ENCODE measurements at regions not wholly inside any gene's neighbourhood (a gene's known extent, or its start where the extent isn't known, plus 50 kb on each side); places are given as distances from the start of the nearest gene placed in this dataset.

GRCh38 chr3:132202586-132202985, 114.6 kb upstream of the ACP3 start:
- H3K27me3 ChIP-seq = no peaks in the 10 kb centered on the region
- TF ChIP-seq CTCF (IDR thresholded peaks at IDR 0.05) = no peak
- H3K4me3 ChIP-seq (ENCODE audit: low read depth in 1 of 2, low read length in 1 of 2) = no peak overlapping the region
- no peaks in the 10 kb centered on the region for H3K36me3 ChIP-seq
- no peaks in the 10 kb centered on the region for H3K9me3 ChIP-seq
- H3K4me1 ChIP-seq (ENCODE audit: control insufficient read depth in 1 of 2, insufficient read depth in 1 of 2, low read depth in 1 of 2, low read length in 1 of 2) = no peaks in the 10 kb centered on the region
- no peak overlapping the region for H3K27ac ChIP-seq

GRCh38 chr3:132203889-132204596, 113.2 kb upstream of the ACP3 start:
- Histone ChIP-seq H3K27ac (no peak overlapping the region), H3K9me3 (no peaks in the 10 kb centered on the region)

GRCh38 chr3:132205609-132206008, 111.6 kb upstream of the ACP3 start:
- TF ChIP-seq CTCF (IDR thresholded peaks at IDR 0.05) = no peak
- Histone ChIP-seq H3K4me3 (ENCODE audit: low read depth in 1 of 2, low read length in 1 of 2) (no peak overlapping the region), H3K27ac (no peak overlapping the region), H3K27me3 (no peaks in the 10 kb centered on the region), H3K4me1 (ENCODE audit: control insufficient read depth in 1 of 2, insufficient read depth in 1 of 2, low read depth in 1 of 2, low read length in 1 of 2) (peaks cover 2 to 11% of the 10 kb centered on the region in 2 experiments), H3K36me3 (no peaks in the 10 kb centered on the region), H3K9me3 (no peaks in the 10 kb centered on the region)

More at GRCh38 chr3:132203889-132204596, 113.2 kb upstream of the ACP3 start:
- TF ChIP-seq CTCF (IDR thresholded peaks at IDR 0.05) = no peak
- Histone ChIP-seq H3K4me3 (ENCODE audit: low read depth in 1 of 2, low read length in 1 of 2) (no peak overlapping the region), H3K4me1 (ENCODE audit: control insufficient read depth in 1 of 2, insufficient read depth in 1 of 2, low read depth in 1 of 2, low read length in 1 of 2) (no peaks in the 10 kb centered on the region), H3K36me3 (no peaks in the 10 kb centered on the region), H3K27me3 (no peaks in the 10 kb centered on the region)

GRCh38 chr3:132209855-132210254, 107.4 kb upstream of the ACP3 start:
- H3K9me3 ChIP-seq = no peaks in the 10 kb centered on the region
- H3K27ac ChIP-seq = peak overlapping the region; percentile 17
- H3K36me3 ChIP-seq = no peaks in the 10 kb centered on the region
- H3K4me1 ChIP-seq (ENCODE audit: control insufficient read depth in 1 of 2, insufficient read depth in 1 of 2, low read depth in 1 of 2, low read length in 1 of 2) = peaks cover 23 to 33% of the 10 kb centered on the region in 2 experiments
- TF ChIP-seq CTCF (IDR thresholded peaks at IDR 0.05) = no peak
- no peaks in the 10 kb centered on the region for H3K27me3 ChIP-seq
- H3K4me3 ChIP-seq (ENCODE audit: low read depth in 1 of 2, low read length in 1 of 2) = no peak overlapping the region

GRCh38 chr3:132210476-132211346, 106.5 kb upstream of the ACP3 start:
- H3K36me3 ChIP-seq = no peaks in the 10 kb centered on the region
- peak overlapping the region; percentile 46 for H3K27ac ChIP-seq
- H3K4me3 ChIP-seq (ENCODE audit: low read depth in 1 of 2, low read length in 1 of 2) = no peak overlapping the region
- H3K4me1 ChIP-seq (ENCODE audit: control insufficient read depth in 1 of 2, insufficient read depth in 1 of 2, low read depth in 1 of 2, low read length in 1 of 2) = peaks cover 23 to 33% of the 10 kb centered on the region in 2 experiments
- H3K27me3 ChIP-seq = no peaks in the 10 kb centered on the region
- H3K9me3 ChIP-seq = no peaks in the 10 kb centered on the region
- TF ChIP-seq CTCF (IDR thresholded peaks at IDR 0.05) = peak; percentile 10
